ENCODE measurements at regions not wholly inside any gene's neighbourhood (a gene's known extent, or its start where the extent isn't known, plus 50 kb on each side); places are given as distances from the start of the nearest gene placed in this dataset.

- TF ChIP-seq POLR2A (IDR thresholded peaks at IDR 0.05) = no peak
- TF ChIP-seq POLR2AphosphoS5 (IDR thresholded peaks at IDR 0.05) = no peak
These were observed 493.8 kb downstream of the RPS29 start for GRCh38 chr14:49092345-49092744.
